GM12878 (cell line): ENCODE measurements at regions not wholly inside any gene's neighbourhood (a gene's known extent, or its start where the extent isn't known, plus 50 kb on each side); places are given as distances from the start of the nearest gene placed in this dataset.

Experiments
- ATAC-seq: fragments of 200-7000 bp; cut with Tn5 transposase; 3 replicates; pipeline ENCODE4 v1.9.1; 2020; ENCODE audit warnings: mild to moderate bottlenecking, moderate library complexity
- BruUV-seq: library from RNA; stranded (reverse); fragments of 400-500 nt; replicated peaks from 2 replicates; lab custom pipeline; 2021; lab: Mats Ljungman, UMichigan
- CTCF ChIA-PET: fragments of 300-600 bp; sonication (Branson Sonifier 250); formaldehyde crosslinking; extraction: SDS; loops from one replicate; lab custom pipeline; 2021; ENCODE audit warnings: inconsistent platforms; lab: Yijun Ruan, JAX
- POLR2A ChIA-PET: fragments of 350-600 bp; formaldehyde crosslinking; extraction: SDS; loops from one replicate; lab custom pipeline; 2021; ENCODE audit warnings: inconsistent platforms; lab: Charles Lee
- RAD21 ChIA-PET: fragments of 300-600 bp; sonication (Branson Sonifier 250); formaldehyde crosslinking; loops from one replicate; lab custom pipeline; 2023; ENCODE audit warnings: antibody characterized with exemption; ENCODE audit not compliant: unreplicated experiment; lab: Charles Lee
- SMC1A ChIA-PET: fragments of 300-600 bp; sonication (Branson Sonifier 250); formaldehyde crosslinking; loops from one replicate; lab custom pipeline; 2023; ENCODE audit not compliant: unreplicated experiment, uncharacterized antibody; lab: Charles Lee
- DNase-seq: peaks from one replicate; pipeline ENCODE4 v3.0.0-alpha.2; 2011; ENCODE audit warnings: low read depth, low spot score
- FAIRE-seq: peaks from 3 replicates; lab custom pipeline; 2011; peaks lifted over from hg19 to GRCh38; lab: Jason Lieb, UNC
- H2AFZ ChIP-seq: 2 replicates; pipeline ENCODE4 v1.6.0; 2011; ENCODE audit warnings: low read depth, low read length, control low read depth; ENCODE audit not compliant: control insufficient read depth
- H3K27ac ChIP-seq: 2 replicates; pipeline ENCODE4 v1.5.1; 2011; ENCODE audit warnings: control low read depth; ENCODE audit not compliant: control insufficient read depth, insufficient read depth
- H3K27me3 ChIP-seq, 2 experiments: replicated peaks in 1 of 2; 2 replicates each; pipeline versions ENCODE4 v1.6.0 to v1.6.1; 2011; ENCODE audit warnings: low read length in 1 of 2; ENCODE audit not compliant: control insufficient read depth in 2 of 2, insufficient read depth in 2 of 2
- H3K36me3 ChIP-seq, 2 experiments: 2 replicates each; pipeline ENCODE4 v1.5.1; 2011; ENCODE audit warnings: low read length in 1 of 2; ENCODE audit not compliant: control insufficient read depth in 2 of 2, insufficient read depth in 2 of 2
- H3K4me1 ChIP-seq: 2 replicates; pipeline ENCODE4 v1.6.1; 2011; ENCODE audit warnings: mild to moderate bottlenecking, low read length, moderate library complexity, mixed read lengths; ENCODE audit not compliant: control insufficient read depth, insufficient read depth
- H3K4me2 ChIP-seq: 2 replicates; pipeline ENCODE4 v1.6.0; 2011; ENCODE audit warnings: control low read depth; ENCODE audit not compliant: control insufficient read depth, insufficient read depth
- H3K4me3 ChIP-seq: fragments of 200-600 bp; sonication (generic); 2 replicates; pipeline ENCODE4 v1.5.1; 2016
- H3K79me2 ChIP-seq: 2 replicates; pipeline ENCODE4 v1.6.0; 2011; ENCODE audit warnings: low read length; ENCODE audit not compliant: control insufficient read depth, insufficient read depth
- H3K9ac ChIP-seq: 2 replicates; pipeline ENCODE4 v1.8.0; 2011; ENCODE audit warnings: low read length, control low read depth, mixed read lengths; ENCODE audit not compliant: control insufficient read depth, insufficient read depth
- H3K9me3 ChIP-seq: replicated peaks from 3 replicates; pipeline ENCODE4 v1.5.1; 2011; ENCODE audit warnings: mild to moderate bottlenecking, low read length; ENCODE audit not compliant: control insufficient read depth, insufficient read depth
- H4K20me1 ChIP-seq: 2 replicates; pipeline ENCODE4 v1.6.0; 2011; ENCODE audit not compliant: control insufficient read depth, insufficient read depth
- EZH2 ChIP-seq: IDR thresholded peaks from 2 replicates; pipeline ENCODE4 v1.6.1; 2012; ENCODE audit warnings: low read depth, mild to moderate bottlenecking, control low read depth, inconsistent platforms, low read length, borderline replicate concordance; ENCODE audit not compliant: control insufficient read depth
- FOS ChIP-seq: IDR thresholded peaks from 3 replicates; pipeline ENCODE4 v1.6.1; 2011; ENCODE audit warnings: borderline replicate concordance; ENCODE audit not compliant: insufficient read length; ENCODE audit errors: extremely low read depth
- YY1 ChIP-seq: IDR thresholded peaks from 2 replicates; pipeline ENCODE4 v1.6.1; 2011; ENCODE audit warnings: low read depth, mild to moderate bottlenecking, low read length
- ZBTB4 ChIP-seq: fragments of 450-650 bp; formaldehyde crosslinking; IDR thresholded peaks from 2 replicates; pipeline ENCODE4 v1.4.0; 2022; ENCODE audit warnings: mild to moderate bottlenecking, moderate library complexity
- ZNF217 ChIP-seq: fragments of 450-650 bp; IDR thresholded peaks from 2 replicates; pipeline ENCODE4 v1.6.1; 2017; ENCODE audit warnings: antibody characterized with exemption, mild to moderate bottlenecking
- ZNF384 ChIP-seq: IDR thresholded peaks from 2 replicates; pipeline ENCODE4 v1.6.1; 2012; ENCODE audit warnings: low read depth, mild to moderate bottlenecking, low read length, improper control_type of control experiment, borderline replicate concordance
- WGBS: methylation state at CpG from one replicate; pipeline ENCODE4 v1.1.6; 2016; ENCODE audit warnings: low lambda C conversion rate; ENCODE audit not compliant: insufficient replicate concordance, insufficient coverage; ENCODE audit errors: missing lambda C conversion rate; 5-methylcytosine and 5-hydroxymethylcytosine counted together
- in situ Hi-C: fragments of 300-500 bp; cut with MboI; formaldehyde crosslinking; loops from 9 replicates; pipeline ENCODE4 v1.14.3; 2018; ENCODE audit warnings: mixed read lengths
- intact Hi-C: fragments of 100-400 bp; cut with micrococcal nuclease; formaldehyde crosslinking; loops from one replicate; pipeline ENCODE4 v1.14.2; 2022; ENCODE audit not compliant: unreplicated experiment

DNA sequence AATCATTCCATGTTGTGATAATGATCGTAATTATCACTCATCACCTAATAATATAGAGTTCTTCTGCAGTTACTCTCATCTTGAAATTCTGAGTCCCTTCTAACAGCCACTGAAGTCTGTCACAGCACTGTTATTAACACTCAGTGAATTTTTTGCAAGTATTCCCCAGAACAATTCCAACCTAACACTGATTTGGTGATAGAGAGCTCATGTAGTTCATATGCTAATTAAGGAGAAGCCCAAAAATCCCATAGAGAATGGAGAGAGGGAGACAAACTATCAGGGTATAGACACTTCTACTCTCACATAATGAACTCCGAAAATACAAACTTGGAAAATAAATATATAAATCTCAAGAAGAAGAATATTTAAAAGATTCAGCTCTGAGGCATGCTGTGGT lies 1253.4 kb upstream of the NXPH2 start:
- Histone ChIP-seq H2AFZ (no peak overlapping the region), H3K27ac (no peak overlapping the region), H3K79me2 (no peaks in the 10 kb centered on the region), H3K4me2 (no peak overlapping the region), H3K9ac (no peak overlapping the region), H3K4me3 (no peak overlapping the region), H3K27me3 (no peaks in the 10 kb centered on the region), H3K4me1 (no peaks in the 10 kb centered on the region), H3K9me3 (no peaks in the 10 kb centered on the region), H3K36me3 (no peaks in the 10 kb centered on the region), H4K20me1 (no peaks in the 10 kb centered on the region)
- SMC1A ChIA-PET = interaction anchor here (1.2 to 1.6 kb wide), 2 partner anchors 11 to 18 kb away, joined by 4 to 6 read pairs; no protein-coding TSS in a partner anchor
- intact Hi-C loops (no loop called here), in situ Hi-C loops (no loop called here)
- WGBS = 0% methylated on average over 2 of the region's 2 CpGs
- POLR2A ChIA-PET = no interaction called here
- no peak for FAIRE-seq
- BruUV-seq = no TSS peak
- TF ChIP-seq ZBTB4 (CRISPR knock-in tag) = no peak
- no peak for TF ChIP-seq YY1
- no peak for TF ChIP-seq EZH2
- TF ChIP-seq ZNF384 = no peak
- TF ChIP-seq ZNF217 = no peak
- no peak for TF ChIP-seq FOS
- RAD21 ChIA-PET = no interaction called here
- DNase-seq = no peak
- CTCF ChIA-PET = no interaction called here
- no peak for ATAC-seq
